ENCODE measurements at regions not wholly inside any gene's neighbourhood (a gene's known extent, or its start where the extent isn't known, plus 50 kb on each side); places are given as distances from the start of the nearest gene placed in this dataset.

DNA sequence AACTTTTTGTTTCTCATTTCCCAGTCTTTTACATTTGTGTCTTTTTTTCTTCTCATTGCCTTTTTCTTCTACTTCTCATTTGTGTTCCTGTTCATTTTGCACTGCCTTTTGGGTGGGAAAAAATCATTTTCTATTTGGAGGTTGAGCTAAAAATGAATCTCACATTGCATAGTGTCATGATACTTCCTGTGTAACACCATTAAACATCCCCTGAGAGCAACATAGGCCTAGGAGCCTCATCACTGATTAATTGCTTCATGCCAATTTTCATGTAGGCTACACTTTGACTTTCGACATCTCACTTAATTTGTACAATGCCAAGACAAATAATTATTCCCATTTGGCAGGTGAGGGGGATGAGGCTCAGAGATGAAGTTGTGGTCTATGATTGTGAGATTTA, 279.2 kb downstream of the EDEM1 start:
- no peak overlapping the region for H3K4me2 ChIP-seq (ENCODE audit: low read depth, low read length, poor library complexity, severe bottlenecking)
- H3K9me3 ChIP-seq (ENCODE audit: insufficient read depth, low read length), result no peaks in the 10 kb centered on the region
- H3K4me3 ChIP-seq (ENCODE audit: insufficient read depth, low read length, poor library complexity, severe bottlenecking), result no peak overlapping the region
- no peak for TF ChIP-seq EZH2phosphoT487 (conservative IDR thresholded peaks at IDR 0.05; ENCODE audit: low read length)
- TF ChIP-seq, protein P1, sequence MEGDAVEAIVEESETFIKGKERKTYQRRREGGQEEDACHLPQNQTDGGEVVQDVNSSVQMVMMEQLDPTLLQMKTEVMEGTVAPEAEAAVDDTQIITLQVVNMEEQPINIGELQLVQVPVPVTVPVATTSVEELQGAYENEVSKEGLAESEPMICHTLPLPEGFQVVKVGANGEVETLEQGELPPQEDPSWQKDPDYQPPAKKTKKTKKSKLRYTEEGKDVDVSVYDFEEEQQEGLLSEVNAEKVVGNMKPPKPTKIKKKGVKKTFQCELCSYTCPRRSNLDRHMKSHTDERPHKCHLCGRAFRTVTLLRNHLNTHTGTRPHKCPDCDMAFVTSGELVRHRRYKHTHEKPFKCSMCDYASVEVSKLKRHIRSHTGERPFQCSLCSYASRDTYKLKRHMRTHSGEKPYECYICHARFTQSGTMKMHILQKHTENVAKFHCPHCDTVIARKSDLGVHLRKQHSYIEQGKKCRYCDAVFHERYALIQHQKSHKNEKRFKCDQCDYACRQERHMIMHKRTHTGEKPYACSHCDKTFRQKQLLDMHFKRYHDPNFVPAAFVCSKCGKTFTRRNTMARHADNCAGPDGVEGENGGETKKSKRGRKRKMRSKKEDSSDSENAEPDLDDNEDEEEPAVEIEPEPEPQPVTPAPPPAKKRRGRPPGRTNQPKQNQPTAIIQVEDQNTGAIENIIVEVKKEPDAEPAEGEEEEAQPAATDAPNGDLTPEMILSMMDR (IDR thresholded peaks at IDR 0.05; ENCODE audit: insufficient read depth, low read length, poor library complexity, severe bottlenecking), result no peak
- H4K20me1 ChIP-seq (ENCODE audit: low read depth, low read length), result no peaks in the 10 kb centered on the region
- no peak overlapping the region for H3K9ac ChIP-seq (ENCODE audit: low read length)
- no peak overlapping the region for H2AFZ ChIP-seq (ENCODE audit: low read depth, low read length, severe bottlenecking)
- no peaks in the 10 kb centered on the region for H3F3A ChIP-seq (ENCODE audit: insufficient read depth)
- no peaks in the 10 kb centered on the region for H3K9me2 ChIP-seq (replicated peaks; ENCODE audit: insufficient read depth, low read length)
- H3K79me2 ChIP-seq (ENCODE audit: insufficient read depth, low read length), result no peaks in the 10 kb centered on the region
- no peaks in the 10 kb centered on the region for H3K27me3 ChIP-seq (ENCODE audit: low read length)
- H3K27ac ChIP-seq (ENCODE audit: low read depth, low read length), result no peak overlapping the region
- no peaks in the 10 kb centered on the region for H3K36me3 ChIP-seq (ENCODE audit: low read length)

DNA sequence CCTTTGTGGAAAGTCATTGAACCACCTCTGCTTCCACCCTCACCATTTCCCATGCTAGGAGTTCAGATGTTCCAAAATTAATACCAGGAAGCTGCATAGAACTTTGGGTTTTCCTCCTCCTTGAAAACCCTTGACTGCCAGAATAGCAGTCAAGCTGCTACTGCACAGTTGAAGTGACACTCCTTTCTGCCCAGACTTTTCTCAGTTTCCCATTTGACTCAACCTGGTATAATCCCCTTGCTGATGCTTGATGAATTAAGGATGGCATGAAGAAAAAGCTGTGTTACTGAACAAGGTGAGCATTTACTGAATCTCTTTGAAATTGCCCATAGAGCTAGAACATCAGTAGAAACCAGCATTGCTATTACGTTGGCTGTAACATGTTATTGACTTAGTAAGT, 286.0 kb downstream of the EDEM1 start:
- no peaks in the 10 kb centered on the region for H3F3A ChIP-seq (ENCODE audit: insufficient read depth)
- TF ChIP-seq EZH2phosphoT487 (conservative IDR thresholded peaks at IDR 0.05; ENCODE audit: low read length), result no peak
- TF ChIP-seq, protein P1 (IDR thresholded peaks at IDR 0.05; ENCODE audit: insufficient read depth, low read length, poor library complexity, severe bottlenecking), result no peak
- no peak overlapping the region for H3K27ac ChIP-seq (ENCODE audit: low read depth, low read length)
- no peaks in the 10 kb centered on the region for H4K20me1 ChIP-seq (ENCODE audit: low read depth, low read length)
- no peaks in the 10 kb centered on the region for H3K27me3 ChIP-seq (ENCODE audit: low read length)
- no peak overlapping the region for H3K9ac ChIP-seq (ENCODE audit: low read length)
- no peak overlapping the region for H2AFZ ChIP-seq (ENCODE audit: low read depth, low read length, severe bottlenecking)
- H3K36me3 ChIP-seq (ENCODE audit: low read length), result no peaks in the 10 kb centered on the region
- no peaks in the 10 kb centered on the region for H3K9me2 ChIP-seq (replicated peaks; ENCODE audit: insufficient read depth, low read length)
- no peaks in the 10 kb centered on the region for H3K9me3 ChIP-seq (ENCODE audit: insufficient read depth, low read length)
- H3K4me3 ChIP-seq (ENCODE audit: insufficient read depth, low read length, poor library complexity, severe bottlenecking), result no peak overlapping the region
- no peaks in the 10 kb centered on the region for H3K79me2 ChIP-seq (ENCODE audit: insufficient read depth, low read length)
- H3K4me2 ChIP-seq (ENCODE audit: low read depth, low read length, poor library complexity, severe bottlenecking), result no peak overlapping the region

DNA sequence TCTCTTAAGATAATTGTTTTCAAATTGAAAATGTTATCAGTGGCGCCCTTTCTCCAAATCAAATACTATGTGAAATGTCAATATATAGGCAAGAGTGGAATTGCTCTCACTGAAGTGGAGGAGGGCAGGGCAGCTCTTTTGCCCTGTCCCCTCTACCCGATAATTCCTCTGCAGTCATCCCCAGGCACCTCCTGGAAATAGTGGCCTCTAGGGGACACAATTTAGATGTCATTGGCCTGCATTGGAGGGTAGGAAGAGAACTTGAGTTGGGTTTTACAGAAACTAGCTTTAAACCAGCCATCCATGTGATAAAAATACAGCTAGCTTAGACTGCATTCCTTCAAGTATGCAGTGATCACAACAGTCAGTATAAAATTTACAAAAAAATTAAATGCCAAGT, 288.9 kb downstream of the EDEM1 start:
- no peak overlapping the region for H2AFZ ChIP-seq (ENCODE audit: low read depth, low read length, severe bottlenecking)
- H3K36me3 ChIP-seq (ENCODE audit: low read length), result no peaks in the 10 kb centered on the region
- no peaks in the 10 kb centered on the region for H3F3A ChIP-seq (ENCODE audit: insufficient read depth)
- H3K9me2 ChIP-seq (replicated peaks; ENCODE audit: insufficient read depth, low read length), result no peaks in the 10 kb centered on the region
- no peaks in the 10 kb centered on the region for H3K79me2 ChIP-seq (ENCODE audit: insufficient read depth, low read length)
- H4K20me1 ChIP-seq (ENCODE audit: low read depth, low read length), result no peaks in the 10 kb centered on the region
- TF ChIP-seq EZH2phosphoT487 (conservative IDR thresholded peaks at IDR 0.05; ENCODE audit: low read length), result no peak
- TF ChIP-seq, protein P1 (IDR thresholded peaks at IDR 0.05; ENCODE audit: insufficient read depth, low read length, poor library complexity, severe bottlenecking), result no peak
- no peak overlapping the region for H3K4me2 ChIP-seq (ENCODE audit: low read depth, low read length, poor library complexity, severe bottlenecking)
- no peaks in the 10 kb centered on the region for H3K9me3 ChIP-seq (ENCODE audit: insufficient read depth, low read length)
- no peak overlapping the region for H3K9ac ChIP-seq (ENCODE audit: low read length)
- no peak overlapping the region for H3K27ac ChIP-seq (ENCODE audit: low read depth, low read length)
- no peaks in the 10 kb centered on the region for H3K27me3 ChIP-seq (ENCODE audit: low read length)
- no peak overlapping the region for H3K4me3 ChIP-seq (ENCODE audit: insufficient read depth, low read length, poor library complexity, severe bottlenecking)
